ENCODE measurements at regions not wholly inside any gene's neighbourhood (a gene's known extent, or its start where the extent isn't known, plus 50 kb on each side); places are given as distances from the start of the nearest gene placed in this dataset.

GRCh38 chr15:91516866-91517265 lies 336.6 kb upstream of the SLCO3A1 start:
- no peak overlapping the region for H3K27ac ChIP-seq (ENCODE audit: extremely low read depth, low read depth, low read length)
- H3K9me3 ChIP-seq (replicated peaks; ENCODE audit: control insufficient read depth, insufficient read depth, low read depth, low read length): no peaks in the 10 kb centered on the region
- H3K79me2 ChIP-seq (ENCODE audit: control insufficient read depth, insufficient read depth, low read length): no peaks in the 10 kb centered on the region
- in situ Hi-C loops (cut with MboI): no loop called here
- no peaks in the 10 kb centered on the region for H4K20me1 ChIP-seq (replicated peaks; ENCODE audit: control insufficient read depth, insufficient read depth, low read length)
- TF ChIP-seq SREBF1 (IDR thresholded peaks at IDR 0.05; ENCODE audit: borderline replicate concordance, low read depth, low read length) (no peak), NR2F6 (CRISPR knock-in tag; IDR thresholded peaks at IDR 0.05) (no peak), JUNB (CRISPR knock-in tag; conservative IDR thresholded peaks at IDR 0.05) (no peak), ZNF780A (CRISPR knock-in tag; IDR thresholded peaks at IDR 0.05) (no peak), ZNF407 (IDR thresholded peaks at IDR 0.05; ENCODE audit: low read depth) (no peak), E4F1 (CRISPR knock-in tag; IDR thresholded peaks at IDR 0.05; ENCODE audit: borderline replicate concordance) (no peak), DLX4 (CRISPR knock-in tag; IDR thresholded peaks at IDR 0.05) (no peak), HLTF (IDR thresholded peaks at IDR 0.05) (no peak), ZNF263 (CRISPR knock-in tag; IDR thresholded peaks at IDR 0.05; ENCODE audit: borderline replicate concordance) (no peak), ESRRB (CRISPR knock-in tag; IDR thresholded peaks at IDR 0.05; ENCODE audit: borderline replicate concordance) (no peak), PPARD (CRISPR knock-in tag; IDR thresholded peaks at IDR 0.05) (no peak), MAFF (IDR thresholded peaks at IDR 0.05; ENCODE audit: low read length) (no peak)
- no peak for FAIRE-seq
- no peaks in the 10 kb centered on the region for H3K4me1 ChIP-seq (replicated peaks in 1 of 2; ENCODE audit: control insufficient read depth in 2 of 2, insufficient read depth in 2 of 2, low read length in 2 of 2)
- H3K4me3 ChIP-seq: no peak overlapping the region
- H3K27me3 ChIP-seq (ENCODE audit: control insufficient read depth in 2 of 2, insufficient read depth in 2 of 2, low read length in 2 of 2): peaks cover 8 to 12% of the 10 kb centered on the region in 2 experiments; a peak in 3 of 5 replicates
- no peaks in the 10 kb centered on the region for H3K9me1 ChIP-seq (ENCODE audit: control insufficient read depth, insufficient read depth, low read length)
- BruUV-seq (replicated peaks): no TSS peak
- H3K4me2 ChIP-seq (ENCODE audit: insufficient read depth, low read length): no peak overlapping the region
- intact Hi-C loops (cut with micrococcal nuclease): no loop called here
- 7% methylated on average over 2 of the region's 2 CpGs for WGBS (ENCODE audit: insufficient coverage, low coverage, missing lambda C conversion rate)
- no peak overlapping the region for H2AFZ ChIP-seq (ENCODE audit: low read depth, low read length)
- no peak for DNase-seq (ENCODE audit: extremely low read depth in 1 of 4, low spot score in 3 of 4)
- no peak overlapping the region for H3K9ac ChIP-seq (ENCODE audit: insufficient read depth in 1 of 2, low read depth in 2 of 2, low read length in 2 of 2)
- CTCF ChIA-PET (ENCODE audit: low intra/inter-chr PET ratio): no interaction called here
- POLR2A ChIA-PET: no interaction called here
- H3K36me3 ChIP-seq (ENCODE audit: control insufficient read depth, insufficient read depth, low read length): no peaks in the 10 kb centered on the region
- ATAC-seq: no peak
